Neural cell (in vitro differentiated cells): ENCODE measurements at regions not wholly inside any gene's neighbourhood (a gene's known extent, or its start where the extent isn't known, plus 50 kb on each side); places are given as distances from the start of the nearest gene placed in this dataset.

Experiments
- H2AFZ ChIP-seq: fragments of 200-600, 300-800 bp; sonication (generic), shearing (Covaris generic); 2 replicates; pipeline ENCODE4 v1.6.0; 2014; ENCODE audit warnings: low read depth, mild to moderate bottlenecking, antibody characterized with exemption, low read length, moderate library complexity
- H3F3A ChIP-seq: fragments of 200-600 bp; shearing (Covaris generic); 2 replicates; pipeline ENCODE4 v1.6.1; 2016; ENCODE audit warnings: mild to moderate bottlenecking, moderate library complexity, mixed read lengths, antibody characterized with exemption, low read length; ENCODE audit not compliant: insufficient read depth, poor library complexity, severe bottlenecking
- H3K27ac ChIP-seq: fragments of 200-600, 300-800 bp; sonication (generic), shearing (Covaris generic); 2 replicates; pipeline ENCODE4 v1.5.1; 2014; ENCODE audit warnings: mild to moderate bottlenecking, low read length, moderate library complexity
- H3K27me3 ChIP-seq: fragments of 300-800, 200-600 bp; sonication (generic), shearing (Covaris generic); 2 replicates; pipeline ENCODE4 v1.6.0; 2014; ENCODE audit warnings: mild to moderate bottlenecking, low read depth, low read length, moderate library complexity; ENCODE audit not compliant: insufficient read depth
- H3K36me3 ChIP-seq: fragments of 300-800, 200-600 bp; sonication (generic), shearing (Covaris generic); 2 replicates; pipeline ENCODE4 v1.5.1; 2014; ENCODE audit warnings: mild to moderate bottlenecking, antibody characterized with exemption, low read length, moderate library complexity; ENCODE audit not compliant: insufficient read depth
- H3K4me2 ChIP-seq: fragments of 300-800, 200-600 bp; sonication (generic), shearing (Covaris generic); 2 replicates; pipeline ENCODE4 v1.6.0; 2014; ENCODE audit warnings: mild to moderate bottlenecking, low read length
- H3K4me3 ChIP-seq: fragments of 300-800, 200-600 bp; sonication (generic), shearing (Covaris generic); 2 replicates; pipeline ENCODE4 v1.5.1; 2014; ENCODE audit warnings: mild to moderate bottlenecking, low read length, moderate library complexity
- H3K79me2 ChIP-seq: fragments of 200-600 bp; shearing (Covaris generic); replicated peaks from 2 replicates; pipeline ENCODE4 v1.6.0; 2014; ENCODE audit warnings: mild to moderate bottlenecking, low read length, moderate library complexity; ENCODE audit not compliant: insufficient read depth
- H3K9ac ChIP-seq: fragments of 300-800, 200-600 bp; sonication (generic), shearing (Covaris generic); 2 replicates; pipeline ENCODE4 v1.6.1; 2016; ENCODE audit warnings: mild to moderate bottlenecking, low read length, mixed read lengths
- H3K9me2 ChIP-seq: fragments of 200-600 bp; shearing (Covaris generic); 2 replicates; pipeline ENCODE4 v1.6.1; 2016; ENCODE audit warnings: mild to moderate bottlenecking, low read length, mixed read lengths; ENCODE audit not compliant: insufficient read depth
- H3K9me3 ChIP-seq: fragments of 200-600, 300-800 bp; sonication (generic), shearing (Covaris generic); 2 replicates; pipeline ENCODE4 v1.6.1; 2016; ENCODE audit warnings: mild to moderate bottlenecking, mixed run types, low read length, moderate library complexity, mixed read lengths
- H4K20me1 ChIP-seq: fragments of 200-600 bp; shearing (Covaris generic); 2 replicates; pipeline ENCODE4 v1.6.1; 2016; ENCODE audit warnings: mild to moderate bottlenecking, mixed run types; ENCODE audit not compliant: insufficient read depth
- EP300 ChIP-seq: fragments of 450-650 bp; conservative IDR thresholded peaks from 2 replicates; pipeline ENCODE4 v1.6.1; 2014; ENCODE audit warnings: antibody characterized with exemption, mild to moderate bottlenecking, moderate library complexity; ENCODE audit not compliant: poor library complexity, severe bottlenecking
- EZH2 ChIP-seq: fragments of 200-600, 300-800 bp; shearing (Covaris generic), sonication (generic); IDR thresholded peaks from 2 replicates; pipeline ENCODE4 v1.6.1; 2014; ENCODE audit warnings: antibody characterized with exemption, low read length, borderline replicate concordance, mild to moderate bottlenecking; ENCODE audit not compliant: insufficient read depth, poor library complexity, severe bottlenecking
- MXI1 ChIP-seq: fragments of 450-650 bp; conservative IDR thresholded peaks from 2 replicates; pipeline ENCODE4 v1.6.1; 2014; ENCODE audit warnings: antibody characterized with exemption, mild to moderate bottlenecking; ENCODE audit not compliant: poor library complexity, severe bottlenecking
- POLR2AphosphoS5 ChIP-seq: IDR thresholded peaks from 2 replicates; pipeline ENCODE4 v1.6.1; 2012
- RAD21 ChIP-seq: fragments of 450-650 bp; conservative IDR thresholded peaks from 2 replicates; pipeline ENCODE4 v1.6.1; 2014; ENCODE audit warnings: antibody characterized with exemption, mild to moderate bottlenecking, moderate library complexity
- SMC3 ChIP-seq: fragments of 450-650 bp; conservative IDR thresholded peaks from 2 replicates; pipeline ENCODE4 v1.6.1; 2014; ENCODE audit warnings: antibody characterized with exemption, mild to moderate bottlenecking, moderate library complexity; ENCODE audit not compliant: poor library complexity
- TAF1 ChIP-seq: IDR thresholded peaks from 2 replicates; pipeline ENCODE4 v1.6.1; 2012; ENCODE audit warnings: low read depth
- TF ChIP-seq, protein P1 (sequence below): IDR thresholded peaks from 2 replicates; pipeline ENCODE4 v1.6.1; 2012; ENCODE audit warnings: borderline replicate concordance
- TF ChIP-seq, protein P2 (sequence below): fragments of 450-650 bp; IDR thresholded peaks from 2 replicates; pipeline ENCODE4 v1.5.1; 2014; ENCODE audit warnings: antibody characterized with exemption, mild to moderate bottlenecking, moderate library complexity; ENCODE audit not compliant: poor library complexity, severe bottlenecking

DNA sequence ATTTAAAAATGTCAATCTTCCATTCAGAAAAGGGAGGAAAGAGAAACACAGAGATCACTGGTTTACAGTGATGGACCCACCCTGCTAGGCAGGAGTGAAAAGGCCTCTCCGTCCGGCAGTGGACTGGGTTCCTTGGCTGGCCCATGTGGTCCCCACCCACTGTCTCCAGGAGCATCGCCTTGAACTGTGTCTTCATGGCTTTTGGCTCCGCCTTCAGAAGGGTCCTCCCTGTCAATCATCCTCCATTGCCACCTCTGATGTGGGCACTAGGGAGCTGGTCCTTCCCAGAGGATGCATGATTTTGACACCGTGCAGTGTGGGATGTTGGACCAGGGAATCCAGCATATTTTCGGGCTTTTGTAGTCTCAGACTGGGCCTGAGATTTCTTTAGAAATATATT, 58.2 kb upstream of the B3GAT1 start:
- Histone ChIP-seq H4K20me1 (no peaks in the 10 kb centered on the region), H3K4me3 (no peak overlapping the region), H3K27ac (no peak overlapping the region), H3K9ac (no peak overlapping the region), H3K36me3 (no peaks in the 10 kb centered on the region), H2AFZ (no peak overlapping the region), H3F3A (no peaks in the 10 kb centered on the region), H3K27me3 (no peaks in the 10 kb centered on the region), H3K4me2 (no peak overlapping the region), H3K9me2 (no peaks in the 10 kb centered on the region), H3K79me2 (no peaks in the 10 kb centered on the region), H3K9me3 (no peaks in the 10 kb centered on the region)
- no peak for TF ChIP-seq TAF1
- TF ChIP-seq, protein P1, sequence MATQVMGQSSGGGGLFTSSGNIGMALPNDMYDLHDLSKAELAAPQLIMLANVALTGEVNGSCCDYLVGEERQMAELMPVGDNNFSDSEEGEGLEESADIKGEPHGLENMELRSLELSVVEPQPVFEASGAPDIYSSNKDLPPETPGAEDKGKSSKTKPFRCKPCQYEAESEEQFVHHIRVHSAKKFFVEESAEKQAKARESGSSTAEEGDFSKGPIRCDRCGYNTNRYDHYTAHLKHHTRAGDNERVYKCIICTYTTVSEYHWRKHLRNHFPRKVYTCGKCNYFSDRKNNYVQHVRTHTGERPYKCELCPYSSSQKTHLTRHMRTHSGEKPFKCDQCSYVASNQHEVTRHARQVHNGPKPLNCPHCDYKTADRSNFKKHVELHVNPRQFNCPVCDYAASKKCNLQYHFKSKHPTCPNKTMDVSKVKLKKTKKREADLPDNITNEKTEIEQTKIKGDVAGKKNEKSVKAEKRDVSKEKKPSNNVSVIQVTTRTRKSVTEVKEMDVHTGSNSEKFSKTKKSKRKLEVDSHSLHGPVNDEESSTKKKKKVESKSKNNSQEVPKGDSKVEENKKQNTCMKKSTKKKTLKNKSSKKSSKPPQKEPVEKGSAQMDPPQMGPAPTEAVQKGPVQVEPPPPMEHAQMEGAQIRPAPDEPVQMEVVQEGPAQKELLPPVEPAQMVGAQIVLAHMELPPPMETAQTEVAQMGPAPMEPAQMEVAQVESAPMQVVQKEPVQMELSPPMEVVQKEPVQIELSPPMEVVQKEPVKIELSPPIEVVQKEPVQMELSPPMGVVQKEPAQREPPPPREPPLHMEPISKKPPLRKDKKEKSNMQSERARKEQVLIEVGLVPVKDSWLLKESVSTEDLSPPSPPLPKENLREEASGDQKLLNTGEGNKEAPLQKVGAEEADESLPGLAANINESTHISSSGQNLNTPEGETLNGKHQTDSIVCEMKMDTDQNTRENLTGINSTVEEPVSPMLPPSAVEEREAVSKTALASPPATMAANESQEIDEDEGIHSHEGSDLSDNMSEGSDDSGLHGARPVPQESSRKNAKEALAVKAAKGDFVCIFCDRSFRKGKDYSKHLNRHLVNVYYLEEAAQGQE = no peak
- TF ChIP-seq EZH2 = no peak
- TF ChIP-seq RAD21 = no peak
- no peak for TF ChIP-seq MXI1
- TF ChIP-seq SMC3 = no peak
- TF ChIP-seq EP300 = no peak
- TF ChIP-seq, protein P2, sequence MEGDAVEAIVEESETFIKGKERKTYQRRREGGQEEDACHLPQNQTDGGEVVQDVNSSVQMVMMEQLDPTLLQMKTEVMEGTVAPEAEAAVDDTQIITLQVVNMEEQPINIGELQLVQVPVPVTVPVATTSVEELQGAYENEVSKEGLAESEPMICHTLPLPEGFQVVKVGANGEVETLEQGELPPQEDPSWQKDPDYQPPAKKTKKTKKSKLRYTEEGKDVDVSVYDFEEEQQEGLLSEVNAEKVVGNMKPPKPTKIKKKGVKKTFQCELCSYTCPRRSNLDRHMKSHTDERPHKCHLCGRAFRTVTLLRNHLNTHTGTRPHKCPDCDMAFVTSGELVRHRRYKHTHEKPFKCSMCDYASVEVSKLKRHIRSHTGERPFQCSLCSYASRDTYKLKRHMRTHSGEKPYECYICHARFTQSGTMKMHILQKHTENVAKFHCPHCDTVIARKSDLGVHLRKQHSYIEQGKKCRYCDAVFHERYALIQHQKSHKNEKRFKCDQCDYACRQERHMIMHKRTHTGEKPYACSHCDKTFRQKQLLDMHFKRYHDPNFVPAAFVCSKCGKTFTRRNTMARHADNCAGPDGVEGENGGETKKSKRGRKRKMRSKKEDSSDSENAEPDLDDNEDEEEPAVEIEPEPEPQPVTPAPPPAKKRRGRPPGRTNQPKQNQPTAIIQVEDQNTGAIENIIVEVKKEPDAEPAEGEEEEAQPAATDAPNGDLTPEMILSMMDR = no peak
- no peak for TF ChIP-seq POLR2AphosphoS5

DNA sequence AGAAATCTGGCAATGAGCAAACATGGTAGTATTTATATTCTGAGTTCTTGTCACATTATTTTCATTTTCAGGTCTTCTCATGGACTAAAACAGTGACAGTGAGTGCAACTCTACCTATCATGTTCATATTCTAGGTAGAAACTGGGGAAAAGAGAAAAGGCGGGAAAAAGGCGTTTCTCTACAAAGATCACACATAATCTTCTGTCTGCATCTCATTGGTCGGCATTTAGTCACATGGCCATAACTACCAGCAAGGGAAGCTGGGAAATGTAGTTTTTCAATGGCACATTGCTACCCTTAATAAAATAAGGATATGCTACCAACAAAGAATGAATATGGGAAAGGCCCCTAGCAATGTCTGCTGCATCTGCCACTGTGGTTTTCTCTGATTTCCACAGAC, 57.6 kb upstream of the B3GAT1 start:
- Histone ChIP-seq H3K4me2 (no peak overlapping the region), H3K79me2 (no peaks in the 10 kb centered on the region), H3K27me3 (no peaks in the 10 kb centered on the region), H3K4me3 (no peak overlapping the region), H3K9me2 (no peaks in the 10 kb centered on the region), H2AFZ (no peak overlapping the region), H4K20me1 (no peaks in the 10 kb centered on the region), H3K9ac (no peak overlapping the region), H3K36me3 (no peaks in the 10 kb centered on the region), H3K27ac (no peak overlapping the region), H3K9me3 (no peaks in the 10 kb centered on the region), H3F3A (no peaks in the 10 kb centered on the region)
- no peak for TF ChIP-seq MXI1
- TF ChIP-seq TAF1 = no peak

DNA sequence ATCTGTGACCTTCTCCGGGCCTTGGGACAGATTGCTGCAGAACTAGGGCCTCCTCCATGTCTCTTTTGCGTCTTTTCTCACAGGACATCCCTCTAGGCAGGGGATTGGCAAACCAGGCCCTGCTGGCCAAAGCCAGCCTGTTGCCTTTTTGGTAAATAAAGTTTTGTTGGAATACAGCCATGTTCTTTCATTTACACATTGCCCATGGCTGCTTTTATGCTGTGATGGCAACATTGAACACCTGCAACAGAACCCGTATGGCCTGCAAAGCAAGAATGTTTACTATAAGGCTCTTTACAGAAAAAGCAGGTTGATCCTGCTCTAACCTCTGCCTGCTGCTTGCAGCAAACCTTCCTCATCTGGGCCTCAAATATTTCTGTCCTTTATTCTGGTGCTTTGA, 56.8 kb upstream of the B3GAT1 start:
- Histone ChIP-seq H4K20me1 (no peaks in the 10 kb centered on the region), H2AFZ (no peak overlapping the region), H3F3A (no peaks in the 10 kb centered on the region), H3K4me3 (no peak overlapping the region), H3K9ac (no peak overlapping the region), H3K27ac (no peak overlapping the region), H3K36me3 (no peaks in the 10 kb centered on the region), H3K79me2 (no peaks in the 10 kb centered on the region), H3K9me3 (no peaks in the 10 kb centered on the region), H3K4me2 (no peak overlapping the region), H3K9me2 (no peaks in the 10 kb centered on the region), H3K27me3 (no peaks in the 10 kb centered on the region)
- TF ChIP-seq POLR2AphosphoS5 (no peak), RAD21 (no peak), EP300 (no peak), EZH2 (no peak), MXI1 (no peak), SMC3 (no peak), TAF1 (no peak)
- TF ChIP-seq, protein P2 = no peak
- TF ChIP-seq, protein P1 = no peak
